NT2/D1 (cell line): ENCODE measurements at regions not wholly inside any gene's neighbourhood (a gene's known extent, or its start where the extent isn't known, plus 50 kb on each side); places are given as distances from the start of the nearest gene placed in this dataset.

ENCODE experiments used
- DNase-seq: peaks from one replicate; pipeline ENCODE4 v3.0.0-alpha.2; 2011; ENCODE audit warnings: low read depth, low spot score
- H3K27me3 ChIP-seq: 2 replicates; pipeline ENCODE4 v1.6.0; 2011; ENCODE audit warnings: mild to moderate bottlenecking; ENCODE audit not compliant: insufficient read length, insufficient read depth
- H3K36me3 ChIP-seq: 2 replicates; pipeline ENCODE4 v1.6.1; 2011; ENCODE audit warnings: mild to moderate bottlenecking, low read length, mixed read lengths; ENCODE audit not compliant: insufficient read depth, insufficient read length
- H3K4me1 ChIP-seq: 2 replicates; pipeline ENCODE4 v1.5.1; 2011; ENCODE audit not compliant: insufficient read depth, insufficient read length
- H3K4me3 ChIP-seq: 2 replicates; pipeline ENCODE4 v1.5.1; 2011; ENCODE audit warnings: low read depth; ENCODE audit not compliant: insufficient read length
- H3K9ac ChIP-seq: 2 replicates; pipeline ENCODE4 v1.6.0; 2011; ENCODE audit warnings: low read depth; ENCODE audit not compliant: insufficient read length
- H3K9me3 ChIP-seq: 2 replicates; pipeline ENCODE4 v1.5.1; 2011; ENCODE audit warnings: mild to moderate bottlenecking, low read length; ENCODE audit not compliant: insufficient read depth
- SUZ12 ChIP-seq: IDR thresholded peaks from 2 replicates; pipeline ENCODE4 v1.6.1; 2011; ENCODE audit not compliant: insufficient read length, insufficient read depth; ENCODE audit errors: extremely low read depth
- YY1 ChIP-seq: IDR thresholded peaks from 2 replicates; pipeline ENCODE4 v1.6.1; 2011; ENCODE audit not compliant: insufficient read length, insufficient read depth
- ZNF274 ChIP-seq: IDR thresholded peaks from 2 replicates; pipeline ENCODE4 v1.6.1; 2011; ENCODE audit warnings: mild to moderate bottlenecking, low read depth, low read length

DNA sequence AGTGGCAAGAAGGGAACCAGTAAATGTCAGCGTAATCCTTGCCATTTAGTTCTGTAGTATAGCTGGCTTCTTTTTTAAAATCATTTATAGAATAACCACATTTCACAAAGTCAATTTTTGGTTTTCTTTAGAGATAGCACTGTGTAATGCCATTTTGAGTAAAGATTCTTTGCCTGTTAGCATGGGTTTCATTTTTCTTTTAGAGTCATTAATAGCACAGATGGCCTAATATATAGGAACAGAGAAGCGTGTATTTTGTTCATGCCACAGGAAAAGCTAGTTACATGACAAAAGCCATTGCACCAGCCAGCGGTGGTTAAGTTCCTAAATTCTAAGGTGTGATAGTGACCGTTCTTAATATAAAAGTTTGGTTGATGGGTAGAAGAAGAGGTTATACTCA, 1363.9 kb downstream of the MAT2B start:
- TF ChIP-seq ZNF274 (no peak), YY1 (no peak), SUZ12 (no peak)
- no peak overlapping the region for H3K9ac ChIP-seq
- H3K4me1 ChIP-seq, result no peaks in the 10 kb centered on the region
- DNase-seq, result no peak
- no peak overlapping the region for H3K4me3 ChIP-seq
- no peaks in the 10 kb centered on the region for H3K36me3 ChIP-seq
- H3K9me3 ChIP-seq, result no peaks in the 10 kb centered on the region
- H3K27me3 ChIP-seq, result no peaks in the 10 kb centered on the region

DNA sequence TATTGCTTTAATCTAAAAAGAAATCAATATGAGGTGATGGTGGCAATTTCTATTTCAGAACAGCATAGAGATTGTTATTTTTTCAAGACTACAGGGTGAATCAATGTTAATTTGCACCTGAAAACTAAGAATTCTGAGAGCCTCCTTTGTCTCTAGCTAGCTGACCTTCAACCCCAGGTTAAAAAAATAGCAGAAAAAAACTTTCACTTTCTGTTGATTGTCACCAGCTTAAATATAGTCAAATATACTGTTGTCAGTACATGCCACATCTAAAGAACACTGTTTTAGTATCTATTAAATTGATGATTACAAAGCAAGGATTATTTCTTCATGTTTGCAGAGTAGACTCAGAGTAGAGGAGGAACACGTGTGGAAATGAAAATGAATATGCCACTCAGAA, 1371.4 kb downstream of the MAT2B start:
- Histone ChIP-seq H3K4me1 (no peaks in the 10 kb centered on the region), H3K4me3 (no peak overlapping the region), H3K36me3 (no peaks in the 10 kb centered on the region), H3K9me3 (0 out of 2 replicates have a peak, but pooled peaks cover 6% of the 10 kb centered on the region), H3K9ac (no peak overlapping the region), H3K27me3 (no peaks in the 10 kb centered on the region)
- no peak for DNase-seq
- no peak for TF ChIP-seq SUZ12
- no peak for TF ChIP-seq ZNF274
- TF ChIP-seq YY1, result no peak

DNA sequence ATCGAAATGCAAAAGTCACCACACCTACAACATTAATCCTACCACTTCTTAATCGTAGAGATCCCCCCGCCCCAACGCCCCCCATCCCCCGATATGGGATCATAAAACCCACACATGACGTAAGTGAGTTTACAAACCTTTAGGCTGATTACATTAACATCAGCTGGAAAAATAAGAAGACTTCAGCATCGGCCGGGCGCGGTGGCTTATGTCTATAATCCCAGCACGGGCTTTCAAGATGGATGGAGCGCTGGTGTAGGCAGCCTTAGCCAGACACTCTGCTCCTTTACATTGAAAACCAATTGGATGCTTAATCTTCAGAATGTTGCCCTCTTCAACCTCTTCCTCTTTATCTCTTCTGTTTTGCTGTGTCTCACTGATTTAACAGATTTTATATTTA, 1376.0 kb downstream of the MAT2B start:
- H3K9me3 ChIP-seq, result no peaks in the 10 kb centered on the region

DNA sequence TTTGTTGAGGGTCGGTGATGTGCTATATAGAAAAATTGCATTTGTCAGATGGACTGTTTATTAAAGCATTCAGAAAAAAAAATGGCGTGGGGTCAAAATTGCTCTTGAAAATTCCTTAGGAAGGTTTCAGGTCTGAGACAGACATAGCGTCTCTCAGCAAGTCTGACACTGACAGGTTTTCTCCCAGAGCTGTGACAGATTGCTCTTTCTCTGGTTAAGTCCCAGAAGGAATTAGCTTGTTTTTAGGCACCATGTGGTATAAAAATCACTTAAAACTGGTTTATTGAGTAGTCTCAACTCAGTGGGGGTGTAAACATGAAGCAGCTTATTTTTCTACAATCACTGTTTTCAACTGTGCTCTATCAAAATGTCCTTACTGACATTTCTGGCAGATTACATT, 1379.8 kb downstream of the MAT2B start:
- DNase-seq, result no peak
- Histone ChIP-seq H3K27me3 (no peaks in the 10 kb centered on the region), H3K4me1 (no peaks in the 10 kb centered on the region), H3K4me3 (no peak overlapping the region), H3K9ac (no peak overlapping the region), H3K9me3 (no peaks in the 10 kb centered on the region), H3K36me3 (no peaks in the 10 kb centered on the region)
- no peak for TF ChIP-seq SUZ12
- no peak for TF ChIP-seq YY1
- TF ChIP-seq ZNF274, result no peak

More for the DNA sequence above, 1376.0 kb downstream of the MAT2B start:
- Histone ChIP-seq H3K9ac (no peak overlapping the region), H3K4me1 (no peaks in the 10 kb centered on the region), H3K4me3 (no peak overlapping the region), H3K36me3 (no peaks in the 10 kb centered on the region), H3K27me3 (no peaks in the 10 kb centered on the region)
- no peak for TF ChIP-seq SUZ12
- TF ChIP-seq ZNF274, result no peak
- TF ChIP-seq YY1, result no peak
- DNase-seq, result no peak

DNA sequence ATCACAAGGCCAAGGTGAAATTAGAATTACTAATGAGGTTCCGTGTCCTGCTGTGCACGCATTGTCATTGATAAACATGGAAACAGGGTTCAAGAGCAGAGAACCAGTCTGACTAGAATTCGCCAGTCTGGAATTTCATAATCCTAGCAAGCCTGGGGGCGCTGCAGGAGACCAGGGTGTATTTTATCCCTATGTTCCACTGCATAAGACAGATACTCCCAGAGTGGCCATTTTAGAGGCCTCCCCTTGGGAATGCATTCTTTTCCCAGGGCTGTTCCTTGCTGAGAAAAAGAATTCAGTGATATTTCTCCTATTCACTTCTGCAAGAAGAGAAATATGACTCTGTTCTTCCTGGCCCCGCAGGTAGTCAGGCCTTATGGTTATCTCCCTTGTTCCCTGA, 1387.7 kb downstream of the MAT2B start:
- Histone ChIP-seq H3K4me3 (no peak overlapping the region), H3K9me3 (no peaks in the 10 kb centered on the region), H3K27me3 (no peaks in the 10 kb centered on the region), H3K36me3 (no peaks in the 10 kb centered on the region), H3K4me1 (no peaks in the 10 kb centered on the region), H3K9ac (no peak overlapping the region)
- DNase-seq, result no peak
- TF ChIP-seq YY1, result no peak
- no peak for TF ChIP-seq SUZ12
- TF ChIP-seq ZNF274, result no peak

DNA sequence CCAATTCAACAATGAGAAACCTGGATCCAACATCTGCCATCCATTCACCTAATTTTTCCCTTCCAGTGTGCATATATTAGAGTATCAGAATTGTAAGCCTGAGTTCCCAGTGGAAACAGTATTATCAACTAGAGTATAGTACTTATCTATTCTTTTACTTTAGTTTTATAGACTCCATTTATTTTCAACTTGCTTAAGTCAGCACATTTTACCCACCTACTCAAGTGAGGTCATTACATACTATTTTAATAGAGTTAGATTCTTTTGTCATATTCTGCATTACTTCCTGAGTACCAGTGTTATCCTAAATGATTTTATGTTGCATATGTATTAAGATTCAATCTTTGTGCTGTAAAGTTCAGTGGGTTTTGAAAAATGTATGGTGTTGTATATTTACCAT, 1393.3 kb downstream of the MAT2B start:
- Histone ChIP-seq H3K4me3 (no peak overlapping the region), H3K36me3 (no peaks in the 10 kb centered on the region), H3K9ac (no peak overlapping the region), H3K27me3 (no peaks in the 10 kb centered on the region), H3K4me1 (no peaks in the 10 kb centered on the region), H3K9me3 (no peaks in the 10 kb centered on the region)
- TF ChIP-seq ZNF274 (no peak), SUZ12 (no peak), YY1 (no peak)
- no peak for DNase-seq

DNA sequence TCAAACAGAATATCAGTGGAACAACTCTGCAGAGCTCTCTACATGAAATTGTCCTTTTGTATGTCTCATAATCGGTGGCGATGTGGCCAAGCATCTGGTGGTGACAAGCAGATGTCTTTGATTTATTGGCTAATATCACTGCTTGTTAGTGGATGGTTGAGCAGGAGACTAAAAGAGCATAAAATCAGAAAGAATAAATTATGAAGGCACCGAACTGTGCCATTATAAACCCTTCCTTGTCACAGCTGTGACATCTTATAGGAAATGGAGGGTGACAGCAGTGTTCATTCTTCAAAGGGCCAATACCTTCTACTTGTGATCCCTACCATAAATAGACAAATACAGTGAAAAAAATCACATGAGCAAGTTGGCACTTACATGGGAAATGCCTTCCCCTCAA, 1404.3 kb downstream of the MAT2B start:
- Histone ChIP-seq H3K9me3 (no peaks in the 10 kb centered on the region), H3K36me3 (no peaks in the 10 kb centered on the region), H3K4me1 (no peaks in the 10 kb centered on the region), H3K4me3 (no peak overlapping the region), H3K9ac (no peak overlapping the region), H3K27me3 (no peaks in the 10 kb centered on the region)
- TF ChIP-seq SUZ12 (no peak), YY1 (no peak), ZNF274 (no peak)
- no peak for DNase-seq

DNA sequence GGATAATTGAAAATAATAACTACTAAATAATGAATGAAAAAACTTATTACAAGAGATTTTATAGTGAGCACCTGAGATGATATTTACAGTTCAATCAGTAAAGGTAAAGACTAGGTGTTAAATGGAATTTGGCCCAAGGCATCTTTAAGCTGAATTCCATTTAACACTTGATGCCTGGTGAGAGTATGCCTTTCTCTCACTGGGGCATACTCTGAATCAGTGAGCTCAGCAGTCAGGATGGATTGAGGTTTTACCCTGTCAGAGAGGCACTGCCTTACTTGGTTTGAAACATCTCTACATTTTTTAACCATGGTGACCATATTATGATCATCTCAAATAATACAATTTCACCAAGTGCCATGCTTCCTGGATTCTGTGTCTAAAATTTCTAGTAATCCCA, 1416.3 kb downstream of the MAT2B start:
- H3K9me3 ChIP-seq, result no peaks in the 10 kb centered on the region
- H3K9ac ChIP-seq, result no peak overlapping the region
- H3K4me3 ChIP-seq, result no peak overlapping the region
- TF ChIP-seq SUZ12, result no peak
- TF ChIP-seq ZNF274, result no peak
- TF ChIP-seq YY1, result no peak
- no peaks in the 10 kb centered on the region for H3K4me1 ChIP-seq
- DNase-seq, result no peak
- no peaks in the 10 kb centered on the region for H3K27me3 ChIP-seq
- no peaks in the 10 kb centered on the region for H3K36me3 ChIP-seq
